ENCODE measurements at regions not wholly inside any gene's neighbourhood (a gene's known extent, or its start where the extent isn't known, plus 50 kb on each side); places are given as distances from the start of the nearest gene placed in this dataset.

DNA sequence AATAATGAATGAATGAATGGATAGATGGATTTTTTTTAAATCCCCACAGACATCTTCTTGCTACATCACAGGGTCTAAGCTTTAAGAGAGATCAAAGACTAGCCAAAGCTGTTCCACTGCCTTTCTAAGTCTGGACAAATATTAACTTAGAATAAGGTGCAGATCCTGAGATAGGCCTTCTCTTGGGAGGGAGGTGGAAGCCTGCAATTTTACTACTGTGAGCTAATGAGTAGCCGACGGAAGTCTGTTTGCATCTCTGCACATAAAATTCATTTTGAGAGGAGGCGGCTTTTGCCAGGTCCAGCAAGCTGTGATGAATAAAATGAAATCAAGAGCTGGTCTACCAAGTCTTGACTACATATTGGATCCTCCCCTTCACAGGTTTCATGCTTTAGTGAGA is 484.9 kb downstream of the TMEM38B start:
- TF ChIP-seq, protein P1, sequence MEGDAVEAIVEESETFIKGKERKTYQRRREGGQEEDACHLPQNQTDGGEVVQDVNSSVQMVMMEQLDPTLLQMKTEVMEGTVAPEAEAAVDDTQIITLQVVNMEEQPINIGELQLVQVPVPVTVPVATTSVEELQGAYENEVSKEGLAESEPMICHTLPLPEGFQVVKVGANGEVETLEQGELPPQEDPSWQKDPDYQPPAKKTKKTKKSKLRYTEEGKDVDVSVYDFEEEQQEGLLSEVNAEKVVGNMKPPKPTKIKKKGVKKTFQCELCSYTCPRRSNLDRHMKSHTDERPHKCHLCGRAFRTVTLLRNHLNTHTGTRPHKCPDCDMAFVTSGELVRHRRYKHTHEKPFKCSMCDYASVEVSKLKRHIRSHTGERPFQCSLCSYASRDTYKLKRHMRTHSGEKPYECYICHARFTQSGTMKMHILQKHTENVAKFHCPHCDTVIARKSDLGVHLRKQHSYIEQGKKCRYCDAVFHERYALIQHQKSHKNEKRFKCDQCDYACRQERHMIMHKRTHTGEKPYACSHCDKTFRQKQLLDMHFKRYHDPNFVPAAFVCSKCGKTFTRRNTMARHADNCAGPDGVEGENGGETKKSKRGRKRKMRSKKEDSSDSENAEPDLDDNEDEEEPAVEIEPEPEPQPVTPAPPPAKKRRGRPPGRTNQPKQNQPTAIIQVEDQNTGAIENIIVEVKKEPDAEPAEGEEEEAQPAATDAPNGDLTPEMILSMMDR (IDR thresholded peaks at IDR 0.05): no peak
- TF ChIP-seq POLR2A (IDR thresholded peaks at IDR 0.05): no peak

All from heart left ventricle (tissue), 13 donors.